Fibroblast of skin of abdomen (primary cell): ENCODE measurements at regions not wholly inside any gene's neighbourhood (a gene's known extent, or its start where the extent isn't known, plus 50 kb on each side); places are given as distances from the start of the nearest gene placed in this dataset.
"Not testable (repeated sequence)": the region's sequence is repeated elsewhere in the genome, so short reads cannot be mapped to it uniquely, and the experiment has no call there.

Experiments
- DNase-seq: peaks from one replicate; pipeline ENCODE4 v3.0.0-alpha.2; 2013

GRCh38 chr9:36461323-36461722 is 61.3 kb upstream of the RNF38 start:
- peak; percentile 18 for DNase-seq

- not testable (repeated sequence) for DNase-seq
These were observed 58.4 kb upstream of the RNF38 start for GRCh38 chr9:36458430-36458915.

GRCh38 chr9:36457836-36458429 is 57.9 kb upstream of the RNF38 start:
- DNase-seq = no peak

GRCh38 chr9:36456480-36457065 is 56.5 kb upstream of the RNF38 start:
- no peak for DNase-seq

GRCh38 chr9:36451949-36452348 is 51.9 kb upstream of the RNF38 start:
- no peak for DNase-seq

- DNase-seq = peak; percentile 33
These were observed 50.2 kb upstream of the RNF38 start for GRCh38 chr9:36450110-36450732.
